ENCODE measurements at regions not wholly inside any gene's neighbourhood (a gene's known extent, or its start where the extent isn't known, plus 50 kb on each side); places are given as distances from the start of the nearest gene placed in this dataset.

GRCh38 chr18:7415081-7415894 lies 151.8 kb upstream of the PTPRM start:
- no peak for TF ChIP-seq CTCF (IDR thresholded peaks at IDR 0.05; ENCODE audit: borderline replicate concordance, extremely low read depth, insufficient read depth)
- DNase-seq, result no peak
- no peak for FAIRE-seq

GRCh38 chr18:7417727-7418126 lies 149.4 kb upstream of the PTPRM start:
- Histone ChIP-seq H3K4me3 (ENCODE audit: low read length in 3 of 3) (no peak overlapping the region), H3K9me3 (ENCODE audit: control insufficient read depth in 2 of 3, insufficient read depth in 1 of 3, low read length in 3 of 3) (no peaks in the 10 kb centered on the region), H3K27me3 (ENCODE audit: control insufficient read depth, insufficient read depth, low read length) (no peaks in the 10 kb centered on the region), H3K36me3 (ENCODE audit: control insufficient read depth in 2 of 3, insufficient read depth in 3 of 3, low read length in 3 of 3) (no peaks in the 10 kb centered on the region), H3K27ac (ENCODE audit: low read depth in 2 of 2, low read length in 2 of 2) (no peak overlapping the region), H3K9ac (ENCODE audit: low read length in 3 of 3) (no peak overlapping the region), H3K4me1 (ENCODE audit: control insufficient read depth in 2 of 3, insufficient read depth in 2 of 3, low read depth in 1 of 3, low read length in 3 of 3) (no peaks in the 10 kb centered on the region)
- FAIRE-seq (no peak), DNase-seq (no peak)
- intact Hi-C loops (cut with DNase I), result no loop called here
- no peak for TF ChIP-seq CTCF (IDR thresholded peaks at IDR 0.05; ENCODE audit: borderline replicate concordance, extremely low read depth, insufficient read depth)

More at GRCh38 chr18:7415081-7415894, 151.8 kb upstream of the PTPRM start:
- H3K27ac ChIP-seq (ENCODE audit: low read depth in 2 of 2, low read length in 2 of 2), result no peak overlapping the region
- H3K4me3 ChIP-seq (ENCODE audit: low read length in 3 of 3), result no peak overlapping the region
- H3K36me3 ChIP-seq (ENCODE audit: control insufficient read depth in 2 of 3, insufficient read depth in 3 of 3, low read length in 3 of 3), result no peaks in the 10 kb centered on the region
- H3K9ac ChIP-seq (ENCODE audit: low read length in 3 of 3), result no peak overlapping the region
- H3K4me1 ChIP-seq (ENCODE audit: control insufficient read depth in 2 of 3, insufficient read depth in 2 of 3, low read depth in 1 of 3, low read length in 3 of 3), result no peaks in the 10 kb centered on the region
- H3K9me3 ChIP-seq (ENCODE audit: control insufficient read depth in 2 of 3, insufficient read depth in 1 of 3, low read length in 3 of 3), result no peaks in the 10 kb centered on the region
- H3K27me3 ChIP-seq (ENCODE audit: control insufficient read depth, insufficient read depth, low read length), result no peaks in the 10 kb centered on the region
- intact Hi-C loops (cut with DNase I), result no loop called here

- Histone ChIP-seq H3K36me3 (ENCODE audit: control insufficient read depth in 2 of 3, insufficient read depth in 3 of 3, low read length in 3 of 3) (no peaks in the 10 kb centered on the region), H3K4me3 (ENCODE audit: low read length in 3 of 3) (no peak overlapping the region), H3K27me3 (ENCODE audit: control insufficient read depth, insufficient read depth, low read length) (no peaks in the 10 kb centered on the region), H3K4me1 (ENCODE audit: control insufficient read depth in 2 of 3, insufficient read depth in 2 of 3, low read depth in 1 of 3, low read length in 3 of 3) (no peaks in the 10 kb centered on the region), H3K9me3 (ENCODE audit: control insufficient read depth in 2 of 3, insufficient read depth in 1 of 3, low read length in 3 of 3) (no peaks in the 10 kb centered on the region), H3K9ac (ENCODE audit: low read length in 3 of 3) (no peak overlapping the region), H3K27ac (ENCODE audit: low read depth in 2 of 2, low read length in 2 of 2) (no peak overlapping the region)
- no peak for TF ChIP-seq CTCF (IDR thresholded peaks at IDR 0.05; ENCODE audit: borderline replicate concordance, extremely low read depth, insufficient read depth)
- DNase-seq, result no peak
- FAIRE-seq, result no peak
- intact Hi-C loops (cut with DNase I), result no loop called here
Observed at GRCh38 chr18:7429831-7430230, 137.3 kb upstream of the PTPRM start.
